ENCODE measurements at regions not wholly inside any gene's neighbourhood (a gene's known extent, or its start where the extent isn't known, plus 50 kb on each side); places are given as distances from the start of the nearest gene placed in this dataset.
A peak's percentile ranks its signal among the peaks of the same experiment; 100 is the strongest.

DNA sequence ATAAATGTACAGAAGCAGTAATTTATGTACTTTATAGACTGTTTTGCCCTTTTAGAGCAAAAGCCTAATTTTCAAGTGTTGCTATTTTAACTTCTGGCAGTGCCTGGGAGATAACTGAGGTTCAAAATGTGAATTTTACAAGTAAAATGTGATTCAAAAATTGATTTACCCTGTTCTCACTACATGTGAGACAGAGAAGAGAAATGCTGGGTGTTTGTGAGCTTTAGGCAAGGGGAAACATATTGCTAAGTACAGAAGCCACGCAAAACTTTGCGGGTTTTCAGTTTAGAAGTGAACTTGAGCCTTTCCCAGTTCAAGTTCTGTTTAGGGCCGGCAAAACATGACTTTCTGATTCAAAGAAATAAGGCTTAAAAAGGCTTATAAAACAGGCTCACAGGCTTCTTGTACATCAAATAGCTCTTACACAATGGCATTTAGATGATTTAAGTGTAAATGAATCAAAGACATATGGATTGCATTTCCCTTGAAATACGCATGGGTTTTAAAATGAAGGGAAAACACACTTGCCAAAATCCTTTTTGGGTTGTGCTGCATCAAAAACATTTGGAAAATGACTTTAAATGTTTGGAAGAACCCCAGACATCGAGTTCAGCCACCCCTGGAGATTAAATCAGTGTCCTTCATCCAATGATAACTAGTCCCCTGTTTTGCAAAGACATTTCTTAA lies 370.8 kb upstream of the MEF2C start:
- H2AFZ ChIP-seq, result peak overlapping the region; percentile 44
- H3F3A ChIP-seq (ENCODE audit: insufficient read depth), result no peaks in the 10 kb centered on the region
- no peak overlapping the region for H3K4me2 ChIP-seq (ENCODE audit: unreplicated experiment)

GRCh38 chr5:89246864-89247263 lies 363.9 kb upstream of the MEF2C start:
- Histone ChIP-seq H3K9ac (no peak overlapping the region), H3K27me3 (replicated peaks; ENCODE audit: insufficient read depth) (no peaks in the 10 kb centered on the region), H3K4me3 (no peak overlapping the region), H3F3A (ENCODE audit: insufficient read depth) (no peaks in the 10 kb centered on the region), H3K79me2 (ENCODE audit: insufficient read depth) (no peaks in the 10 kb centered on the region), H2AFZ (no peak overlapping the region), H3K9me3 (ENCODE audit: low read depth) (no peaks in the 10 kb centered on the region), H3K4me1 (ENCODE audit: insufficient read depth) (no peaks in the 10 kb centered on the region), H3K36me3 (ENCODE audit: low read depth) (no peaks in the 10 kb centered on the region), H3K27ac (no peak overlapping the region), H3K4me2 (ENCODE audit: unreplicated experiment) (no peak overlapping the region), H4K20me1 (ENCODE audit: insufficient read depth) (no peaks in the 10 kb centered on the region), H3K9me2 (ENCODE audit: insufficient read depth) (no peaks in the 10 kb centered on the region)
- TF ChIP-seq EZH2 (IDR thresholded peaks at IDR 0.05; ENCODE audit: insufficient read depth, poor library complexity, severe bottlenecking) (no peak), EZH2phosphoT487 (IDR thresholded peaks at IDR 0.05; ENCODE audit: insufficient read depth, low read depth) (no peak)
- DNase-seq, result no peak
- WGBS, 2 experiments (ENCODE audit: low coverage in 1 of 2, low lambda C conversion rate in 2 of 2, missing lambda C conversion rate in 2 of 2), result 97 to 100% methylated on average over 1 of the region's 1 CpG
- in situ Hi-C loops (cut with MboI), result no loop called here

More for the DNA sequence above, 370.8 kb upstream of the MEF2C start:
- 46 to 48% methylated on average over 5 of the region's 5 CpGs for WGBS, 2 experiments (ENCODE audit: low coverage in 1 of 2, low lambda C conversion rate in 2 of 2, missing lambda C conversion rate in 2 of 2)
- Histone ChIP-seq H4K20me1 (ENCODE audit: insufficient read depth) (no peaks in the 10 kb centered on the region), H3K79me2 (ENCODE audit: insufficient read depth) (no peaks in the 10 kb centered on the region), H3K4me3 (no peak overlapping the region), H3K9ac (no peak overlapping the region), H3K27me3 (replicated peaks; ENCODE audit: insufficient read depth) (no peaks in the 10 kb centered on the region), H3K4me1 (ENCODE audit: insufficient read depth) (0 out of 2 replicates have a peak, but pooled peaks cover 7% of the 10 kb centered on the region), H3K9me2 (ENCODE audit: insufficient read depth) (no peaks in the 10 kb centered on the region), H3K9me3 (ENCODE audit: low read depth) (no peaks in the 10 kb centered on the region), H3K27ac (no peak overlapping the region), H3K36me3 (ENCODE audit: low read depth) (no peaks in the 10 kb centered on the region)
- peak; percentile 16 for DNase-seq
- in situ Hi-C loops (cut with MboI), result no loop called here
- no peak for TF ChIP-seq EZH2phosphoT487 (IDR thresholded peaks at IDR 0.05; ENCODE audit: insufficient read depth, low read depth)

DNA sequence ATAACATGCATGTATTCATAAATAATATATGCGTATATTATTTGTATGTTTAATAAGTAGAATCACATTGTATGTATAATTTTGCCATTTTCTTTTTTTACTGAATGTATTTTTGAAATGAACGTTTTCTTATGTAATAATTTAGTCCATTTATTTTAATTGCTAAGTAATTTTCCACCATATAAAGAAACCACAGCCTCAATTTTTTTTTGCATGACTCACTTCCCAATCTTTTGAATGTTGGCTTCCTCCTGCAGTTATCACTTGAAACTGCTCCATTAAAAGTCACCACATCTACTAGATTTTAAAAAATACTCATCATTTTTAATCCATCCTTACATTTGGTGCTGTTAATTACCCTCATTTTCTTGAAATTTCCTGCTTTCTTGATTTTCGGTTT lies 363.3 kb upstream of the MEF2C start:
- no peak overlapping the region for H3K27ac ChIP-seq

DNA sequence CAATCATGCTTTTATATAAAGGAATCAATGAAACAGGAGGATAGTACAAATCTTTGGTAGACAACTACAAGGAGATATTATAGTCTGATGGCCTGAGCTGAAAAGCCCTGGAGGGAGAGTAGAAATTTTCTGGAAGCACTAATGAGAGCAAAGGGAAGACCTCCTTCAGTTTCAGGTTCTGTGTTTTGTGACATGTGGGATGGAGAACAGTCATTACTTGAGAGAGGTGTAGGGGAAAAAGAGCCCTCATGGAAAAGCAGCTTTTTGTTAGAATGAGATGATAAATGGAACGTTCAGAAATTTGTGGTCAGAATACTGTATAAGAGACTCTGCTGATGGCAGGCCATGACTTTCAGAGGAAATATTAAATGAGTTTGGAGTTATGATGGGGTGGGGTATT lies 360.6 kb upstream of the MEF2C start:
- Histone ChIP-seq H3K4me3 (no peak overlapping the region), H4K20me1 (ENCODE audit: insufficient read depth) (no peaks in the 10 kb centered on the region), H2AFZ (no peak overlapping the region), H3F3A (ENCODE audit: insufficient read depth) (no peaks in the 10 kb centered on the region), H3K79me2 (ENCODE audit: insufficient read depth) (no peaks in the 10 kb centered on the region), H3K36me3 (ENCODE audit: low read depth) (no peaks in the 10 kb centered on the region), H3K9ac (no peak overlapping the region), H3K9me3 (ENCODE audit: low read depth) (no peaks in the 10 kb centered on the region), H3K9me2 (ENCODE audit: insufficient read depth) (no peaks in the 10 kb centered on the region), H3K27me3 (replicated peaks; ENCODE audit: insufficient read depth) (no peaks in the 10 kb centered on the region), H3K4me2 (ENCODE audit: unreplicated experiment) (no peak overlapping the region), H3K27ac (no peak overlapping the region), H3K4me1 (ENCODE audit: insufficient read depth) (peaks cover 7% of the 10 kb centered on the region; the same call in 1 of the 2 replicates)
- TF ChIP-seq EZH2 (IDR thresholded peaks at IDR 0.05; ENCODE audit: insufficient read depth, poor library complexity, severe bottlenecking) (no peak), EZH2phosphoT487 (IDR thresholded peaks at IDR 0.05; ENCODE audit: insufficient read depth, low read depth) (no peak)
- 63 to 65% methylated on average over 1 of the region's 1 CpG for WGBS, 2 experiments (ENCODE audit: low coverage in 1 of 2, low lambda C conversion rate in 2 of 2, missing lambda C conversion rate in 2 of 2)
- no peak for DNase-seq
- in situ Hi-C loops (cut with MboI), result no loop called here

More for the DNA sequence above, 363.3 kb upstream of the MEF2C start:
- WGBS, 2 experiments (ENCODE audit: low coverage in 1 of 2, low lambda C conversion rate in 2 of 2, missing lambda C conversion rate in 2 of 2), result 57 to 58% methylated on average over 3 of the region's 3 CpGs
- Histone ChIP-seq H3K4me2 (ENCODE audit: unreplicated experiment) (no peak overlapping the region), H3K36me3 (ENCODE audit: low read depth) (no peaks in the 10 kb centered on the region), H3K4me1 (ENCODE audit: insufficient read depth) (peaks cover 2% of the 10 kb centered on the region; the same call in 1 of the 2 replicates), H3K9me2 (ENCODE audit: insufficient read depth) (no peaks in the 10 kb centered on the region), H3K9me3 (ENCODE audit: low read depth) (no peaks in the 10 kb centered on the region), H3K4me3 (no peak overlapping the region), H3F3A (ENCODE audit: insufficient read depth) (no peaks in the 10 kb centered on the region), H2AFZ (no peak overlapping the region), H3K9ac (no peak overlapping the region), H3K79me2 (ENCODE audit: insufficient read depth) (no peaks in the 10 kb centered on the region), H4K20me1 (ENCODE audit: insufficient read depth) (no peaks in the 10 kb centered on the region), H3K27me3 (replicated peaks; ENCODE audit: insufficient read depth) (no peaks in the 10 kb centered on the region)
- DNase-seq, result peak; percentile 15
- no peak for TF ChIP-seq EZH2 (IDR thresholded peaks at IDR 0.05; ENCODE audit: insufficient read depth, poor library complexity, severe bottlenecking)
- no peak for TF ChIP-seq EZH2phosphoT487 (IDR thresholded peaks at IDR 0.05; ENCODE audit: insufficient read depth, low read depth)
- in situ Hi-C loops (cut with MboI), result no loop called here

DNA sequence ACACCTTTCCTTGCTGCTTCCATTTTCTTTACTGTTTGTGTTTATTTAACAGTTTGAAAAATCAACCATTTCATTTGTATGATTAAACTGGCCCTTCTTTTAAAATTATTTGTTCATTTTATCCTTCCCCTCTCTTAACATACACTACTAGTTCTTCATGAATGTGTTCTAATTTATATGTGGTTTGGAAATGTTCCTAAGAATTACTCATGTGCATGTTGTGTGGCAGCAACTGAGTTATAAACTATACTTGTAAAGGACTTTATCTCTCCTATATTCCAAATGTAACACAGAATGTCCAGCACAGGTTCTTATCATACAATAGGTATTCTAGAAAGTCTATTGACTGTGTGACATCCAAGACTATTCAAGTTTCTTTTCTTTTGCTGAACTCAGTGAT lies 358.2 kb upstream of the MEF2C start:
- Histone ChIP-seq H3K36me3 (ENCODE audit: low read depth) (no peaks in the 10 kb centered on the region), H2AFZ (no peak overlapping the region), H3F3A (ENCODE audit: insufficient read depth) (no peaks in the 10 kb centered on the region), H3K9me3 (ENCODE audit: low read depth) (no peaks in the 10 kb centered on the region), H3K4me2 (ENCODE audit: unreplicated experiment) (no peak overlapping the region), H3K27me3 (replicated peaks; ENCODE audit: insufficient read depth) (no peaks in the 10 kb centered on the region), H3K27ac (no peak overlapping the region), H3K79me2 (ENCODE audit: insufficient read depth) (no peaks in the 10 kb centered on the region), H3K4me1 (ENCODE audit: insufficient read depth) (peaks cover 7% of the 10 kb centered on the region; the same call in 1 of the 2 replicates), H4K20me1 (ENCODE audit: insufficient read depth) (no peaks in the 10 kb centered on the region), H3K4me3 (no peak overlapping the region), H3K9me2 (ENCODE audit: insufficient read depth) (no peaks in the 10 kb centered on the region), H3K9ac (no peak overlapping the region)
- DNase-seq, result peak; percentile 64
- no peak for TF ChIP-seq EZH2 (IDR thresholded peaks at IDR 0.05; ENCODE audit: insufficient read depth, poor library complexity, severe bottlenecking)
- no peak for TF ChIP-seq EZH2phosphoT487 (IDR thresholded peaks at IDR 0.05; ENCODE audit: insufficient read depth, low read depth)
- in situ Hi-C loops (cut with MboI), result no loop called here
